T-helper 1 cell treated with Interleukin-12 subunit alpha and Interleukin-12 subunit beta and Interleukin-4 antibody, amounts not matched to agents 30 ng/mL and 1 ng/mL, for 36 hours (primary cell): ENCODE measurements at regions not wholly inside any gene's neighbourhood (a gene's known extent, or its start where the extent isn't known, plus 50 kb on each side); places are given as distances from the start of the nearest gene placed in this dataset.

ENCODE experiments used
- intact Hi-C: fragments of 100-400 bp; cut with micrococcal nuclease; formaldehyde crosslinking; loops from one replicate; pipeline ENCODE4 v1.15.1; 2024

DNA sequence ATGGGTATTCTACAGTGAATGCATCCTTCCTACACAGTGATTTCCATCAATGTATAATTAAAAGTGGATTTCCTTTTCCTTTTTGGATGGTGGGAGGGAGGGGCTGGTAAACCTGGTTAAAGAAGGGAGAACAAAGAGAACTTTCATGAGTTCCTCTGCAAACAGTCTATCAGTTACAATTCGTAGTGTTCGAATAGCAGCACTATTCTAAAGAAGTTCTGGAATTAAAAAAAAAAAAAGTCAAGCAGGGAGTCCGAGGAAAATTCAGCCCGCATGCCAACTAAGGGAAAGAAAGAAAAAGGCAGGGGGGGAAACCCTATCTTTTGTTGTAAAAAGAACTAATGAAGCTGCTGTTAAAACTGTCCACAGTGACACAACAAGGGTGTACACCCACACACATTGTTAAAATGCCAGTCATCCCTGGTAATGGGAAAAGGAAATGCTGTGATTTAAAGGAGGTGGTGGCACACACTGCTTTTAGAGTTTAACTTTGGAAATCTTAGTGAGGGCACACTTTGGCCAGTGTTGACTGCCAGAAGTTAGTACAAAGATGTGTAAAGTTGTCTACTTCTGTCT lies 521.2 kb downstream of the ZIC1 start:
- intact Hi-C loops, result no loop called here

DNA sequence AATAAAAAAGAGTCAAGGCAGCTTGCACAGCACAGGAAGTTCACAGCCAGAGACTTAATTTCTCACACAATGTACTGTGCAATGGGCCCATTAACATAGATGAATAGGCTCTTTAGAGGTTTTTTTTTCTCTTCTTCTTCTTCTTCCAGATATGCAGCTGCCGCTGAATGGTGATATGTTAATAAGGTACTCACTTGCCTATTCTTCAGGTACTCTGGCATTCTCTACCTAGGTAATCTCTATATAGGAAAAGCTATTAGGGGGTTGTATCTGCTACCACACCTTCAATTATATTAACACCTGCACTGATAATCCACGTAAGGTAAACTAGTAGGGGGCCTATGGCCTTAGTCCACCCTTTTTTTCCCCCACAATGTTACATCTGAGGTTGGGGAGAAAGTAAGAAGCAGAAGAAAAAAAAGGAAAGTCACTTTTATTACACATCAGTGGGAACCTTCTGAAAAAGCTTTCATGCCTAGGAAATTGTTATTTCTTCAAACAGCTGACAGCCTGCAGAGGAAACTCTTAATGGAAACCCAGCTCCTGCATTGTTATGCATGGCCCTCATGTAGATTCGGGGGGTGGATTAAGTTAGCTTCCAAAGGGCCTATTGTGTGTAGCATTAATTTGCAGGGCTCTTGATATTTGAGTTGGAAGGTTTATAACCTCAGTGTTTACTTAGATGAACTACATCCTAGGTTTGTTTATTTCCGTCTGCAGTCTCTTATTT lies 525.5 kb downstream of the ZIC1 start:
- intact Hi-C loops, result no loop called here

DNA sequence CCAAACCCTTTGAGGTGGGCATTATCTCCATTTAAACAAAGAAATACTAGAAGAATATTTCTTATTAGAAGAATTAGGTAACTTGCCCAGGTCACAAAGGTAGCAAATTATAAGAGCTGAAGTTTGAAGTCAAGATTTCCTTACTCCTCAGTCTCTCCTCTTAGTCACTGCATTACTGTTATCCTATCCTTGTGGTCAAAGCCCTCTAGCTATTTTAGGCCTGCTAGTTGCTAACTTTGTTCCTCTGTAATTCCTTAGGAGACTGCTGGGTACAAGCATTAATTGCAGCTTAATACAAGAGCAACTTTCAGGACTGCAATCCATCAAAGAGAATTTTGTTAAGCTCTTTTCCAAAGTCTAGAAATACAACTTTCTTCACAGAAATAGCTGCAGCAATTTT lies 528.2 kb downstream of the ZIC1 start:
- intact Hi-C loops, result no loop called here

DNA sequence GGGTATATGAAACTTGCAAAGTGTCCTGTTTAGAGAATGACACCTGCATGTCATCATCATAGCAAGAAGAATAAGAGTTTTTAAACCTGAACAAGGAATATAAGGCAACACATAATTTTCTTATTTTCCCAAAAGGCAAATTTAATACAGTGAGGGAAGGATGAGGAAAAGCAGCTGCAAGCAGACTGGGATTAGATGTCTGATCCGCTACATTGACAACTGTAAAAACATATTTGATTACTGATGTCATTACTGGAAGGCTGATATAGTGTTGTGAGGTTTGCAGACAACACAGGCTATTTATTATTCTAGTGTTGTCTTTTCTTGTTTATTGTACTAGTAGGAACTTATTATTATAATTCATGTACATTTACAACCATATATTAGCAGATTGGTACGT lies 528.7 kb downstream of the ZIC1 start:
- intact Hi-C loops, result no loop called here

DNA sequence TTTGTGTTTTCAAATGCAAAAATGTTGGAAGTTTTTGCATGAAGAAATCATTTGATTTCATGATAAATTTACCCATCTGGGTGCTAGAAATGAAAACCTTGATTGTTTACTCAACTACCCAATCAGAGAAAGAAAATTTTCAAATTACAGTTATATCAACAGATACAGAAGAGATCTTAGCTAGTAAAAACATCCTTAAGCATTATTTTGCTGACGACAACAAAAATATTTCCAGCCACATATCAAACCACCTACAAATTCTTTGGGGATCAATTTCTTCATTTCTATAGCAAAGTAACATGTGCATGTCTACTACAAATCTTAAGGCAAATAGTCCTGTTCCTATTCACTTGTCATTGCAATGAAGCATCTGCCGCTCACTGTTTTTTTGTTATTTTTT lies 530.3 kb downstream of the ZIC1 start:
- intact Hi-C loops, result no loop called here

DNA sequence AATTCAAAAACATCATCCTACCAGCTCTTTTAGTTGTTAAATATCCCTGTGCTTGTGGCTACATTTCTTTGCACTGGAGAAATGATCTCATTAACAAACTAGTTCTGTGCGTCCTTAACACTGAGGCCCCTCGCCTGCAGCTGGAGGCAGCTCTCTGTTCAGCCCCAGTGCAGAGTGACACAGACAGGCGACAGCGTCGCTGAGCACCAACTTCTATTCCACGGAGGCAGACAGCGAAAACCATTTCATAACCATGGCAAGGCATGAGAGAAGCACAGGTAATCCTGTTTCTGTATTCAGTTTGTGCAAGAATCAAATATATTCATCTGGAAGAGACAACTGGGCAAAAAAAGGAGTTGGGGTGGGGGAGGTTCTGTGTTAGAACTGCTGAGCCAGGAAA lies 530.7 kb downstream of the ZIC1 start:
- intact Hi-C loops, result no loop called here

DNA sequence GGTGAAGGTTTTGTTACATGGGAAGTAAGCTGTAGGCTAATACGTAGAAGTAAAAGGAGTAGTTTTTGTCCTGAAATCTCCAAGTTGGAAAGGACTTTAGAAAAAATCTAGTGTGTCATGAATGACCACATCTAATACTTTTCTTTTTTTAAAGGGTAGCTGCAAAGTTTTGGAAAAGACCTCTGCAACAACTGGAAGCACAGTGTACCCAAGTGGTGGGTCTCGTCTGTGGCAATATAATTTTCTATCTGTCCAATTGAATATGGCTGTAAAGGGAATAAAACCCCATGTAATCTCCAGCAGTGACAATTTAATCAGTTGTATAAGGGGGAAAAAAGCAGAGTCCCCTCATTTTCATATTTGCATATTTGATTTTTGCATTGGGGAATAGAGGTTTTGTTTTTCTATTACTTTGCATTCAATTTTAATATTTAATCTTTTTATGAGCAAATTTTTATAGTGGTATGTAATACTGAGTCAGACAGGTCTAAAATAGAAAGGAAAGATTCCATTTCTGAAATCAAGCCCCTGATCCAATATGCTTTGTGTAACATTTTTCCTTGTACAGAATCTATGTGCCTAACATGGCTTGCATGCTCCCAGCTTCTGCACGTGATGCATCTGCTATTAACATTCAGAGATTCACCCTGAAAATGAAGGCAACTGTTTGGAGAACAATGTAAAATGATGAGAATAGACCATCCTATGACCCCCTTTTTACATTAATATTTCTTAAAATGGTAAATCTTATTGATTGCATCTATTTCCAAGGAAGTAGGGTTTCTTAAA lies 531.4 kb downstream of the ZIC1 start:
- intact Hi-C loops, result no loop called here

DNA sequence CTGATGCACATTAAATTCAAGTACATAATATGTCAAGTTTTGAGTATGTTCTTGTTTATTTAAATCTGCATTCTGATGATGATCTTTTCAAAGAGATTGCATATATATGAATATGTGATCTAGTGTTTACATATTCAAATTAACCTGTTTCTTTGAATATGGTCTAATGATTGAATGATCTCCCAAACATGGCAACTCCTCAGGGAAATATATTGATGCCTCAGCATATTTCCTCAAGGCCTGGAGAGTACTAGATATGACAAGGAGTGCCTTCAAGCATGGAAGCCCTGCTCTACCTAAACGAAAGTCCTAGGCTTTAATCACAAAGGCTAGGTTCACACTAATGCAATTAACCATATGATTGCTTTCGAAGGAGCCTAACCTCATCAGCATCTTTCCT lies 532.8 kb downstream of the ZIC1 start:
- intact Hi-C loops, result no loop called here

DNA sequence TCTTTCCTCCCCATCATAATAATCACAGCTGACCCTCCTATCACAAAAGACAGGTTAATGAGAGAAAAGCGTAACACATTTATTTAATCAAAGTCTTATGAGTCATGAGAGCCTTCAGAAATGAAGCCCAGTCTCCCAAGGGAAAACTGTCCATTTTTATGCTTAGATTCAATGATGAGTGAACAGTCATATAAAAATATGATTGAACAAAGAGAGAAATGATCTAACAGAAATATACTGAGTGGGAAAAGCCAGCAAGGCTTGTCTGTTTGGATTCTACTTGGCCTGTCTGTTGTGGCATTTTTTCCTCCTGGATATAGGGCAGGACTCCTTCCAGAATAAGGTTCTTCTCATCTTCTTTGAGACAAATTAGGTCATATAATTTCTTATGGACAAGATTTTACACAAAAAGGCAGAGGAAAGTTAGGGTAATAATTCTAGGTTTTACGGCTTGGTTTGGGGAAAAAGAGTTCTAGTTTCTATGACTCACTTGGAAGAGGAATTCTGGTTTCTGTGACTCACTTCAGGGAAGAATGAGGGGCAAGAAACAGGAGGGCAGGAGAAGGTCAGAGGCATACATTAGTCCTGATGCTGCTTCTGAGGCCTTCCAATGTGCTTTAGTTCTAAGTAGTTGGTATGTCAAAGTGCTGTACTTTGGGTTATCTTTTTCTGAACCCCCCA lies 534.2 kb downstream of the ZIC1 start:
- intact Hi-C loops, result no loop called here

DNA sequence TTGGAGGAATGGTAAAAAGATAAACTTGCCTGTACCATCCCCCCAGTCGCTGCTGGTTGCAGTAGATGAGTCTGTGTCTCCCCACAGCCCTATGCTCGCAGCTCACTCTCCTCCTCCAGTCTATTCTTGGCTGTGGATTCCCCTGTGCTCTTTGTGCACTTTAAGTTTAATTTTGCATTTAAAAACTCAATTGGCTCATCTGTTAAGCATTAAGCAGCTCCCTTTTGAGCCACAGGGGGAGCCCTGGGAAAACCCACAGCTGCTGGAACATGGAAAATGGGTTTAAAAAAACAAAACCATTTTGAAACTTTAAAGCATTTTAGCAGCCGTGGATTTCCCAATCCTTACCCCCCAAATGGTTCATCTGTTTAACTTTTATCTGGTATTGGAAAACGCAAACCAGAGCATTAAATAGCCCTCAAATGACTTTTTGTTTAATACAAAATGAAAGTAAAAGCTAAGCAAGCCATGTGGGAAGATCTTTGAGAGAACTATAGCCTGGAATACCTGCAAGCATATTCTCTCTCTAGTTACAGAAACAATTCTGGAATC lies 536.9 kb downstream of the ZIC1 start:
- intact Hi-C loops, result no loop called here

DNA sequence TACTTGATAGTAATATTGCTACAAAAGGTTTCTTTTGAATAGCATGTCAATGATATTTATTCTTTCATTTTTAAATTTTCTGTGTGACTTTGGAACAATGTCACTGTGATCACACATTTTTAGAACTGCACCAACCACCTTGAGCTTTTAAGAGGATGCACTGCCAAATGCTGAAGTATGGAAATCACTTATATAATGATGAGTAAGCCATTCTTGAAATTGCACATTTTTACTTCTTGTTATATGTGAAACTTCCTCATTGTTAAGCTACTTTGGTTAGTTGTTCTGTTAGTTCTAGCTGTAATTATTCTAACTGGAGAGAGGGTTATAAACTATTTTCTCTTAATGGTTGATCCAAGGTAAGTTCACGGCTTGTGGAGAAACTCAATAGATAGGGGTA lies 547.5 kb downstream of the ZIC1 start:
- intact Hi-C loops, result no loop called here

DNA sequence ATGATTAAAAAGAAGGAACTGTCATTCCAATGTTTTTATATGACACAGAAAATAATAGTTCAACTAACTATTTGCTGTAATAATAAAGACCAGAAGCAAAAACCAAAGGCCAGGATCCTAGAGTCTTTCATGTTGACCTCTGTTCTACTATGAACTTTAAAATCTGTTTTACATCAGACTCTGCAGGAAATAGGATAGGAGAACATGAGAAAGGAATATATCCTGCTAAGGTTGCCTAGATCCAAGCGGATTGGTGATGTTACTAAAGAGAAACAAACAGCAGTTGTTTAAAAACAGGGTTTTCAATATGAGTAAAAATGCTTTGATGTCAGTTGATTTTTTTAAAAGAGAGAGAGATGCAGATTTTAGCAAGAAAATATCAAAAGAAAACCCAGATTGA lies 549.6 kb downstream of the ZIC1 start:
- intact Hi-C loops, result no loop called here

DNA sequence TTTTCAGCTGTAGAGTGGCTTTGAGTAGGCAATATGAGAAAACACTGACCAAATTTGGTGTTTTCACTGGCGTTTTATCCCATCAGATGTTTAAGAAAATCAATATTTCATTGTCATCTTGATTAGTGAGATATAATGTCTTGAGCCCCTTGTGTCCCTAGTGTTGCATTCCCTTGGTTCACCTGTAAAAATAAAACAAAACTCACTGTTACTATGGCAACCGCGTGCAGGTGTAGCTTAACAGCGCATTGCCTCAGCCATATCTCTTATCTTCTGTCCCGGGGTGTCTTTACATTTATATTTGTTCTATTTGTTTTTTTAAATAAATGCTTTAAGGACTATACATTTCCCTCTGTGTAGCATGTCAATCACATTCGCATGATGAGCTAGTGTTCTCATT lies 551.6 kb downstream of the ZIC1 start:
- intact Hi-C loops, result no loop called here

DNA sequence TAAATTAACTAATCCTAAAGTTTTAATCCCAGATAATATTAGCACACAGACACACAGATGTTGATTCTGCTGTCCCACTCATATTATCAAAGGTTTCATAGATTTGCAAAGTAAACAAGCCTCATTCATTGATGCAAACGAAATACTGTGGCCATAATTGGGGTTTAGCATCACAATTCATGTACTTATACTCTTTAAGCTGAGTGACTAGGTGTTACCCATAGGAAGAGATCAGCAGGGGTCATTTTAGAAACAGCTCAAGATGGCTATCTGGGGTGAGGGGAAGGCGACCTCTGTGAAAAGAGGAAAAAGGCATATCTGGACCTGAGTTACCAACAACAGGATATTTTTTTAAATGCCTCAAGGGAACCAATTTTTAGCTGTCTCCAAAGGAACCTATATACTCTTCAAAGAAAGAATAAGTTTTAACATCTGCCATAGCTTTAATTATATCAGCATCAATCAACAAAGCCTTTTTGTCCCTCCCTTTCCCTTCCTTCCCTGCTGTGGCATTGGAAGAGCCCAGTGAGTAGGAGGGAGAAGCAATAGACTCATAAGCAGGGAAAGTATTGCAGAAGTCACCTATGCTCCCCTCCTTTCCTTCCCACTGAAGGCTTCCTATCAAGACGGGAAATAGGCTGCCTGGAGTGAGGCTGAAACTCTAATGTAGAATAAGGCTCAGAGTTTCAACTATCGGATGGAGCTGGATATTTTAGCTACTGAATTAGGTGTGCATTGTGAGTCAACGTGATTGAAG lies 553.4 kb downstream of the ZIC1 start:
- intact Hi-C loops, result no loop called here

DNA sequence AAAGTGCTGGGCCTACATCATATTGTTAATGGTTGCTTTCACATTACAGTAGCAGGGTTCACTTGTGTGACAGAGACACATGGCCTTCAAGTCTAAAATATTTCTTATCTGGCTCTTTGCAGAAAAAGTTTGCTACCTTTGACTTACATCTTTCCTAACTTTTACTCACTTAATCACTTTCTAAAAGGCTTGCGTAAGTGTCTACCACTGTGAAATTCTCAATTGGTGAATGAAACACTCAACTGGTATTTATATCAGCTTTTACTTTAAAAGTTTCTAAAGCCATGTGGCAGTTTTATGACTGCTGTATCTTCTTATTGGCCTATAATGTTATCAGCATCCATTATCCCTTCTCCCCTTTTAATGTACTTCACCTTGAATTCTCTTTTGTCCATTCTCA lies 554.5 kb downstream of the ZIC1 start:
- intact Hi-C loops, result no loop called here

DNA sequence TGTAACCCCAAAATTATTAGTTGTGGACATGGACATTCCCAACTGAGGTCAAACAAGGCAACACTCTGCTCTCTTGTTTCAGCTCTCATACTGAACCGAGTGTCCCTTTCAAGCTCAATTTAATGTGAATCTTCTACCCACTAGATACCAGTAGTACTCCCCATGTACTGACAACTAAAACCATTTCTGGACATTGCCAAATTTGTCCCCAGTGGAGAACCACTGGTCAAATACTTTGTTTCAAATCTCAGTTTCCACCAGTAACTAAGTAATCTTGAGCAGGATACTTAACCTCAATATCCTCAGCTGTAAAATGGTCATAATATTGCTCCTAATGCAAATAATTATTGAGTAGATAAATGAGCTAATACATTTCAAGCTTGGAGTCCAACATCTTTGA lies 566.0 kb downstream of the ZIC1 start:
- intact Hi-C loops, result no loop called here

DNA sequence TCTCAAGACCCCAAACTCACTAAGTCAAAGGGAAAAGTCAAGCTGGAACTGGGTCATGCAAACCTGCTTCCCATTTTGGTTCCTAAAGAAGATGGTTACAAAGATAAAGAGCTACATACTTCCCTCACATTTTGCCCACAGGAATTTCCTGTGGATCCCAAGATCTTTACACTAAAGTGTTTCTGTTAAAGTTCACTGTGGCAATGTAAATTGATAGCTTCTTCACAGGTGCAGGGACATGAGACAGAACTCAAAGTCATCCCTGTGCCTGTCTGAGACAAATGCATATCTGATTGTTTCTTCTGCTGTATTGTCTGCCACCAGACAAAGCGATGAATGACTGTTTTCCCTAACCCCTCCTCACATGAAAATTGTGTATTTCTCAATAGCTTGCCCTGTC lies 567.8 kb downstream of the ZIC1 start:
- intact Hi-C loops, result no loop called here

DNA sequence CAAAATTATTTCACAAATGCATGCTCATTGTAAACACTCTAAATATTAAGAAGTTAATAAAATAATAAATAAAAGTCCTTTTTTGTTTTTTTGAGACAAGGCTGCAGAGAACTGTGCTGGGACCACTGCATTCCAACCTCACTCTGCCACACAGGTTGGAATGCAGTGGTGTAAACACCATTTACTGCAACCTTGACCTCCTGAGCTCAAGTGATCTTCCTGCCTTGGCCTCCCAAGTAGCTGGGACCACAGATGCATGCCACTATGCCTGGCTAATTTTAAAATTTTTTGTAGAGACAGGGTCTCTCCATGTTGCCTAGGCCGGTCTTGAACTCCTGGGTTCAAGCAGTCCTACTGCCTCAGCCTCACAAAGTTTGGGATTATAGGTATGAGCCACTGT lies 578.4 kb downstream of the ZIC1 start:
- intact Hi-C loops, result no loop called here

DNA sequence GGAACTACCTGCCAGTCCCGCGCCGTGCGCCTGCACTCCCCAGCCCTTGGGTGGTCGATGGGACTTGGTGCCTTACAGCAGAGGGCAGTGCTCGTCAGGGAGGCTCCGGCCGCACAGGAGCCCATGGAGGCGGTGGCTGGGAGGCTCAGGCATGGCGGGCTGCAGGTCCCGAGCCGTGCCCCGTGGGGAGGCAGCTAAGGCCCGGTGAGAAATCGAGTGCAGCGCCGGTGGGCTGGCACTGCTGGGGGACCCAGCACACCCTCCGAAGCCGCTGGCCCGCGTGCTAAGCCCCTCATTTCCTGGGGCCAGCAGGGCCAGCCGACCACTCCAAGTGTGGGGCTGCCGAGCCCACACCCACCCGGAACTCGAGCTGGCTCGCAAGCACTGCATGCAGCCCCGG lies 580.2 kb downstream of the ZIC1 start:
- intact Hi-C loops, result no loop called here

DNA sequence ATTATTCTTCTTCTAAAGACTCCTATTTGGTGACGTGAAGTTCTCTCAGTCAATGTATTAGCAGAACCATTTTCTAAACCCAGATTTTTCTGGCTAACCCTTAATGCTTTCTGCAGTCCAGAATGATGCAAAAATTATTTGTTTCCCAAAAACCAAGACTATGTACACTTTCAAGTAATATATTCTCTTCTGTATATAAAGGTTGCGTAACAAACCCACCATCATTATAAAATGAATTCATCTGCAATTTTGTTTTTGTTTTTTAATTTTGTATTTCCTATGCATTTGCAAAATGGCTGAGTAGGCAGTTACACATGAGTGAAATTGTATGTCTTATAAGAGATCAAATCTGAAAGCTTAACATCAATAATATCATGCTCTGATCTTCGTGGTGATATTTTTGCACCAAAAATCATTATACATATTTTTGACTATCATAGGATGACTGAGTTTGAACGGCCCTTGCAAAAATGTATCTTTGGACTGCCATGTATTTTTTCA lies 593.6 kb downstream of the ZIC1 start:
- intact Hi-C loops, result no loop called here

DNA sequence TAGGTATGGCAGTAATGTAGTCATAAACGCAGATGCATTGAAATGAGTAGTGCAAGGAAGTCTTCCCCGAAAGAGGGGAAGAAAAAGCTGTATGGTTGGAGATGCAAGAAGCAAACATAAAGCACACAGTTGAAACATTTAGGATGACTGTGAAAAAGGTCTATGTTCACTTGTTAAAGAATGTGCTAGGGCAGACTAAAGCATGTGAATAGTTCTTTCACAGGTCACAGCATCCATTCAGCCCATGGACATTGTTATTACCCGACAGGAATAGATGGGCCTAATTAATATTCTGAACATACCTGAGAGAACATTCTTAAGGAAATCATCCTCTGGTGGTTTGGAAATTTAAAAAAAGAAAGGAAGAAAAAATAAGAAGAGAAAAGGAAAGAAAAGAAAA lies 595.2 kb downstream of the ZIC1 start:
- intact Hi-C loops, result no loop called here
